ENCODE measurements at regions not wholly inside any gene's neighbourhood (a gene's known extent, or its start where the extent isn't known, plus 50 kb on each side); places are given as distances from the start of the nearest gene placed in this dataset.
"Not testable (repeated sequence)": the region's sequence is repeated elsewhere in the genome, so short reads cannot be mapped to it uniquely, and the experiment has no call there.

- DNase-seq, result no peak
These were observed 187.4 kb downstream of the TEX13C start for GRCh38 chrX:125507119-125507518.

GRCh38 chrX:125520029-125520428, 200.4 kb downstream of the TEX13C start:
- DNase-seq, result no peak

GRCh38 chrX:125522752-125523151, 203.1 kb downstream of the TEX13C start:
- no peak for DNase-seq

DNA sequence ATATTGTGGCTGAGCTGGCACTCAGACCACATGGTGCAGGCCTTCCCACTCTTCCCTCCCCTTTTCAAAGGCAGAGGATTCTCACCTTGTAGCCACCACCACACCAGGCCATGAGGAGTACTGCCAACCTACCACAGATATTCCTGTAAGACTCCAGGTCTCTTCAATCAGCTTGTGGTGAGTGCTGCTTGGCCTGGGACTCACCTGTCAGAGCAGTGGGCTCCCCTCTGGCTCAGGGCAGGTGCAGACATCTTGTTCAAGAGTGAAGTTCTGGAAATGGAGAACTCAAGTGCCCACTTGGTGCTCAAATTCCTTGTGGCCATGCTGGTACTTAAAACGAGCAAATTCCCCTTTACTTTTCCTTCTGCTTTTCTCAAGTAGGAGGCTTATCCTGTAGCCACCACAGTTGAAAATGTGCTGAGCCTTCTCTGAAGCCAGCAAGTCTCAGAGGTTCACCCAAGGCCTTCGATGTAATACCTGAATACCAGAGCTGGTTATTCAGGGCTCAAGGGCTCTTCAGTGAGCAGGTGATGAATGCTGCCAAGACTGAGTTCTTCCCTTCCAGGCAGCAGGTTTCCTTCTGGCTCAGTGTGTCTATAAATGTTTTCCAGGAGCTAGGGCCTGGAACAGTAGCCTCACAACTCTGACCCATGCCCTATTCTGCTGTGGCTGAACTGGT, 212.9 kb downstream of the TEX13C start:
- DNase-seq, result no peak

- no peak for DNase-seq
These were observed 213.7 kb downstream of the TEX13C start for GRCh38 chrX:125533352-125533751.

GRCh38 chrX:125544031-125544660, 224.5 kb downstream of the TEX13C start:
- no peak for DNase-seq

DNA sequence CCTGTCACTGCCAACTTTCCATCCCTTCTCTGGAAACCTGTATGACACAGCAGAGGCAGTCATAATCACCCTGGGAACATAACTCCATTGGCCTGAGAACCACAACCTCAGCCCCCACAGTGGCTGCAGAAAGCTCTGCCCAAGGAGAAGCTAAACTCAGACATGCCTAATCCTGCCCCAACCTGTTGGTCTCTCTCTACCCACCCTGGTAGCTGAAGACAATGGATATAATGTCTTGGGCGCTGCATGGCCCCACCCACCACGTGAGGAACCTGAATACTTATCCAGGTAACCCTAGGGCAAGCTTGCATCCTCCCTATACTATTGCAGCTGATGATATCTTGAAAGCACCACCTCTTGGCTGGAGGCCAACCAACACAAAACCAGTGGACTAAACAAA, 225.2 kb downstream of the TEX13C start:
- no peak for DNase-seq

DNA sequence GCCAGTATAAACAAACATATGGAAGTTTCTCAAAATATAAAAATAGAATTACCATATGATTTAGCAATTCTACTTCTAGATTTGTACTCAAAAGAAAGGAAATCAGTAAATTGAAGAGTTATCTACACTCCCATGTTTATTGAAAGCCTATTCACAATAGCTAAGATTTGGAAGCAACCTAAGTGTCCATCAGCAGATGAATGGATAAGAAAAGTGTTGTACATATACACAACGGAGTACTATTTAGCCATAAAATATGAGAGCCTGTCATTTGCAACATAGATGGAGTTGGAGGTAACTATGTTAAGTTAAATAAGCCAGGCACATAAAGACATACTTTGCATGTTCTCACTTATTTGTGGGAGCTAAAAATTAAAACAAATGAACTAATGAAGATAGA, 257.8 kb downstream of the TEX13C start:
- DNase-seq, result no peak

DNA sequence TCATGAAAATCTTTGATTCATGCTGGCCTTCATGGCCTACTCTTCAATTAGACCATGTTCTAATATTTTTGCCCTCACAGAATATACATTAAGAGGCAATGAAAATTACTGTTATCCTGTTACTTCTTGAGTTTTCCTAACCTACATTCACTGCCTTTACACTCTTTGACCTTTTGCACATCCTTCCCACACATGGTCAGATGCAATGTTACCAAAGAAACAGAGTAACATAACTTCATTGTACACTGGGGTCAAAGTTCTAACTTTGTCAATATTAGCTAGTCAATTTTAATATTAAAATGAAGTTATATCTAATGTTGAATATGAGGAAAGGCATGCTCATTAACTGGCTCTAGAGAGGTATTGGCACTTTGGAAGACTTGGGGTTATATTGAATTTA, 284.8 kb downstream of the TEX13C start:
- no peak for DNase-seq

- no peak for DNase-seq
These were observed 285.5 kb downstream of the TEX13C start for GRCh38 chrX:125605145-125605544.

DNA sequence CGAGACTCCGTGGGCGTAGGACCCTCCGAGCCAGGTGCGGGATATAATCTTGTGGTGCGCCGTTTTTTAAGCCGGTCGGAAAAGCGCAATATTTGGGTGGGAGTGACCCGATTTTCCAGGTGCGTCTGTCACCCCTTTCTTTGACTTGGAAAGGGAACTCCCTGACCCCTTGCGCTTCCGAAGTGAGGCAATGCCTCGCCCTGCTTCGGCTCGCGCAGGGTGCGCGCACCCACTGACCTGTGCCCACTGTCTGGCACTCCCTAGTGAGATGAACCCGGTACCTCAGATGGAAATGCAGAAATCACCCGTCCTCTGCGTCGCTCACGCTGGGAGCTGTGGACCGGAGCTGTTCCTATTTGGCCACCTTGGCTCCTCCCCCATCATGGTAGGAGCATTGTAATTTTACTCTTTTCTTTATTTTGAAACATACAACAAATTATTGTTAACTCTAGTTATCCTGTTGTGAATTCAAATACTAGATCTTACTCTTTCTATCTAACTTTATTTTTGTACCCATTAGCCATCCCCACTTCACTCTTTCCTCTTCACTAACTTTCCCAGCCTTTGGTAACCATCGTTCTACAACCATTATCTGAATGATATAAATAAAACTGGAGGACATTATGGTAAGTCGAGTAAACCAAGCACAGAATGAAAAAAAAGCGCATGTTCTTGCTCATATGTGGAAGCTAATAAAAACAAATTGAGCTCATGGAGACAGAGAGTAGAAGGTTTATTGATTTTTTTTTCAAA, 295.1 kb downstream of the TEX13C start:
- DNase-seq, result not testable (repeated sequence)

DNA sequence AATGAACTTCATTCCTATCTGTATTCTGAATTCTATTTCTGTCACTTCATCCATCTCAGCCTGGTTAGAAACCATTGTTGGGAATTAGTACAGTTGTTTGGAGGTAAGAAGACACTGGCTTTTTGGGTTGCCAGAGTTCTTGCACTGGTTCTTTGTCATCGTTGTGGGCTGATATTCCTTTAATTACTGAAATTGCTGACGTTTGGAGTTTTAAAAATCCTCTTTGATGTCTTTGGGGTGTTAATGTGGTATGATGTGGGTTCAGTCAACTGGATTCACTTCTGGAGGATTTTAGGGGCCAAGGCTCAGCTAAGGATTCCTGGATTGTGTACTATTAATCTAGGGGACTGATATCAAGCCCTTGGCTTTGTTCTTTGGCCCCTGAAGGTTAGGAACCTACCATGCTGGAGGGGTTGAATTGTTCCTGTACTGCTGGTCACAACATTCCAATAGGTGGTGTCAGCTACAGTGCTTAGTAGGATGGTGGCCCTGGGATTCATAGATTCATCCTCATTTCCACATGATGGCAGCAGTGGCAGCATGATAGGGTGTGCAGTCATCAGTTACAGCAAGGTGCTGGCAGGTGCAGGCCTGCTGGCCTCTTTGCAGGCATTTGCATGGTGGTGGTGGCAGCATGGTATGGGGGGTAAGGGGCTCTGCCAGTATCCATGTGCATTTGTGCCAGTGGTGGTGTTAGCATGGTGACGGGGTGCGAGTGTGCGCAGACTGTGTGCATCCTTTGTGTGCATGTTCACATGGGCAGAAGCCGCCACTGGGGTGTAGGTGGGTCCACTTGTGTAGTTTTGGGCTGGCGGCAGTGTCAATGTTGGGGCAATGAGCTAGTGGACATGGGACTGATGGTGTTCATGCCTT, 301.3 kb downstream of the TEX13C start:
- DNase-seq, result no peak

DNA sequence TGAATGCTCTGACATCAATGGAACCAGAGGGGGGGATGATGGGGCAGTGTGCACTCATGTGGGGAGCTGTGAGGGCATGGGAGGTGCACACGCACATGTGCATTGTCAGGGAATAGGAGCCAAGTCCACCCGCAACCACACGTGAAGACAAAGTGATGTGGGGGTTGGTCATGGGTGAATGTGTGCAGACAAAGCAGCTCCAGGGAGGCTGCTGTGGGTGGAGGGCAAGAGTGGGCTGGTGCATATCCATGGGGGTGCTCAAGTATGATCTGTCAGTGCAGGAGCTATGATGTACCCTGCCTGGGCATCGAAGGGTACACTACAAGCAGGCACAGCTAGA, 301.9 kb downstream of the TEX13C start:
- DNase-seq, result no peak

- no peak for DNase-seq
These were observed 303.2 kb downstream of the TEX13C start for GRCh38 chrX:125622899-125623298.

DNA sequence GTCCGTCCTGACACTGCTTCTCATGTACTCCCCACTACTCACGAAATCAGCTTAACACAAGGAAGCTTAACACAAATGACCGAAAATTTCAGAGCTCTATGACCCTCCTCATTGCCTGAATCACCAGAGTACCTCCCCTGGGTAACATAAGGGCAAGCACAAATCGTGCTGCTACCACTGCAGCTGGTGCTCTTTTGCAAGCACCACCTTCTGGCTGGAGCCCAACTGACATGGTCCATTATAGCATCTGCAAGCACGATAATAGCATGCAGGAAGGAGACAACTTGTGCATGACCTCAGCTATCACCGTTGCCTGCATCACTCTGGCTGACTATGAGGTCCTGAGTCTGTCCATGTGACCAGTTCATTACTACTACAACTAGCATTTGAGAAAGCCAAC, 308.0 kb downstream of the TEX13C start:
- DNase-seq, result no peak

GRCh38 chrX:125628435-125628834, 308.8 kb downstream of the TEX13C start:
- no peak for DNase-seq

DNA sequence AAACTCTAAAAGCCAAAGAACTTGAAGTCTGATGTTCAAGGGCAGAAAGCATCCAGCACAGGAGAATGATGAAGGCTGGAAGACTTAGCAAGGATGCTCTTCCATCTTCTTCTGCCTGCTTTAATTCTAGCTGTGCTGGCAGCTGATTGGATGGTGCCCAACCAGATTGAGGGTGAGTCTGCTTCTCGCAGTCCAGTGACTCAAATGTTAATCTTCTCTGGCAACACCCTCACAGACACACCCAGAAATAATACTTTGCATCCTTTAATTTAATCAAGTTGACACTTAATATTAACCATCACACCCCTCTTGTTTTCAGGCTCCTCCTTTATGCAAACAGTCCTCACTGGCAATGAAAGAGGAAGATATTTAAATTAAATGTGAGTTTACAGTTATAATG, 321.7 kb downstream of the TEX13C start:
- DNase-seq, result no peak

GRCh38 chrX:125646195-125646594, 326.5 kb downstream of the TEX13C start:
- peak; percentile 16 for DNase-seq

DNA sequence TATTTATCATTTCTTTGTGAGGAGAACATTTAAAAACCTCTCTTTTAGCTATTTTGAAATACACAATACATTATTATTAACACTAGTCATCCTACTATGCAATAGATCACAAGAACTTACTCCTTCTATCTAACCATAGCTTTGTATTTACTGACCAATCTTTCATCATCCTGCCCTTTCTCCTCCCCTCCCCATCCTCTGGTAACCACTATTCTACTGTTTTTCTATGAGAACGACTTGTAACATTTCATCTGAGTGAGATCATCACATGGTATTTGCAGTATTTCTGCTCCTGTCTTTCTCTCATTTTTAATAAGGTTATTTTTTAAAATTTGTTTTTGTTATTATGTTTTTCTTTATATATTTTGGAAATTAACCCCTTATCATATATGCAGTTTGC, 331.8 kb downstream of the TEX13C start:
- no peak for DNase-seq

GRCh38 chrX:125654501-125654900, 334.8 kb downstream of the TEX13C start:
- DNase-seq, result no peak

- no peak for DNase-seq
These were observed 354.1 kb downstream of the TEX13C start for GRCh38 chrX:125673758-125674157.

GRCh38 chrX:125678258-125678657, 358.6 kb downstream of the TEX13C start:
- no peak for DNase-seq

GRCh38 chrX:125680366-125680765, 360.7 kb downstream of the TEX13C start:
- DNase-seq, result no peak
